GM18868 (cell line): ENCODE measurements at regions not wholly inside any gene's neighbourhood (a gene's known extent, or its start where the extent isn't known, plus 50 kb on each side); places are given as distances from the start of the nearest gene placed in this dataset.

Experiments used
- ATAC-seq: cut with Tn5 transposase; IDR thresholded peaks from one replicate; pipeline ENCODE4 v1.9.1; 2021; ENCODE audit warnings: mild to moderate bottlenecking, moderate library complexity; ENCODE audit not compliant: unreplicated experiment

DNA sequence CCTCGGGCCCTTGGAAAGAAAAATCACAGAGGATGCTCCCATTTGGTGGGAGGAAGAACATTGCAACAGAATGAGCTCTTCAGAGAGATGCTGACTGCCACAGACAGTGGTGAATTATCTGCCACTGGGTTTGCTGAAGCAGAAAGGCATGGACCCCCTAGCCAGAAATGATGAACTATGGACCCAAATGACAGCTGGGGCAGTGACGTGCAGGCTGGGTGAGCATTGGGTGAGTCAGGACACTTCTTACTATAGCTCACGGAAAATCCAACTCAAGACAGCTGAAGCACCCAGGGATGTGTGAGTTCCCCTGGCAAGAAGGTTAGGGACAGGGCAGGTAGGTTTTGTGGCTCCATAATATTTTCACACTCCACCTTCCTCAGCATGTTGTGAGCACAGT, 993.2 kb downstream of the BCL11B start:
- no peak for ATAC-seq

- ATAC-seq: no peak
Measured at GRCh38 chr14:98280436-98280835, 991.6 kb downstream of the BCL11B start.

DNA sequence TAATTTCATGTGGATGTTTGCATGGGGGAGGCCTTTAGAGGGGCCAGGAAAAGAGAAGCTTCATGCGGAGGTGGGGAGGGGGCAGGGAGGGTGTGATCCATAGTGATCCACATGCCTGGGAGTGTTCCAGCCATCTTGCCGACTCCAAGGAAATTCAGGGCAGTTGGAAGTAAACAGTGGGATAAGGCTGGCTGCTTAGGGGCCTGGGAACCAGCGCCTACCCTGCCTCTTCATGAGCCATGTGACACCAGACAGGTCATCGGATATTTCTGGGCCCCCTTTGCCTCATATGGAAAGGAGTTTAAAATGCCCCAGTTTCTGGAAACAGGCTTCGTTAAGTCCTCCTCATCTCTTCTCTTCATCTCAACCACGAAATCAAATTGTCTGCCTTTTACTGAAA, 983.2 kb downstream of the BCL11B start:
- no peak for ATAC-seq

GRCh38 chr14:98290596-98290995, 981.4 kb downstream of the BCL11B start:
- ATAC-seq: no peak

DNA sequence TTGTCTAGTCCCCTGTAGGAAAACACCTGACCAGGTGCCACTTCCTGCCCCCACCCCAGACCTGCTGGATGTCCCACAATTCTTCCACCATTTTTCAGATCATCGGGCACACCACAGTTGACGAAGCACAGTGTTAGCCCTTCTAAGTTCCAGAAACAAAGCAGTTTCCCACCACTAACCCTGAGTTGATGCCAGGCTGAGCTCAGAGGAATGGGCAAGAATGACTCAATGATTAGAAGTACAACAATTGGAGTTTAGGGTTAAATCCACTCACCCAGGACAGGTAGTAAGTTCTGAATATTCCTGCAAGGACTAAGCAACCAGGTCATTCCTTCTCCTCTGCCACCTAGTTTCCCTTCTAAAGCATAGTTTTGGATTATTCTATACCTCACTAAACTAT, 979.8 kb downstream of the BCL11B start:
- no peak for ATAC-seq

DNA sequence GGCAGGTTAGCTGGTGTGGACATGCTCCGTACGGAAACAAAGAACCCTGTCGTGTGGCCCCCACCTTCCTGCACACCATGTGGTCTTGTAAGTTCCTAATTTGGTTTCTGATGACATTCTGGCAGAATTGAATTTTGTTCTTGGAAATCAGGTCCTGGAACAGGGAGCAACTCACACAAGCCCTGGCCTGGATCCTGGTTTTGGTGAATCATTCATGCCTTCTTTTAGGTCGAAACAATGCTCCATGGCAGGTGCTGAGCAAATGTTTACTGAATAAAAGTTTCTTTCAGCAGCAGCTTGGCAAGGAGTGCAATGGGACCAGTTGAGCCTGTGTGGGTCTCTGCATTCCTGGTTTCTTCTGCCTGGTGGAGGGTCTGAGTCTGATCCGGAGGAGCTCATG, 978.4 kb downstream of the BCL11B start:
- ATAC-seq: no peak

DNA sequence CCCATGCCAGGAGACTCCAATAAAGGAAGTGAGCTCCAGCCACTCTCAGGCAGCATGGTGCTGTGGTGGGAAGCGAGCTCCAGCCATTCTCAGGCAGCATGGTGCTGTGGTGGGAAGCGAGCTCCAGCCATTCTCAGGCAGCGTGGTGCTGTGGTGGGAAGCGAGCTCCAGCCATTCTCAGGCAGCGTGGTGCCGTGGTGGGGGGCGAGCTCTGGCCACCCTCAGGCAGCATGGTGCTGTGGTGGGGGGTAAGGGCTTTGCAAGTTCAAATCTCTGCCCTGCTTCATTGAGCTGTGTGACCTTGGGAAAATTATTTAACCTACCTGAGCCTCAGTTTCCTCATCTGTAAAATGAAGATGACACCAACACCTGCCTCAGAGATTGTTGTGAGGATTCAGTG, 975.1 kb downstream of the BCL11B start:
- ATAC-seq: no peak

GRCh38 chr14:98297567-98297966, 974.4 kb downstream of the BCL11B start:
- ATAC-seq: no peak

GRCh38 chr14:98298481-98299244, 973.3 kb downstream of the BCL11B start:
- no peak for ATAC-seq

DNA sequence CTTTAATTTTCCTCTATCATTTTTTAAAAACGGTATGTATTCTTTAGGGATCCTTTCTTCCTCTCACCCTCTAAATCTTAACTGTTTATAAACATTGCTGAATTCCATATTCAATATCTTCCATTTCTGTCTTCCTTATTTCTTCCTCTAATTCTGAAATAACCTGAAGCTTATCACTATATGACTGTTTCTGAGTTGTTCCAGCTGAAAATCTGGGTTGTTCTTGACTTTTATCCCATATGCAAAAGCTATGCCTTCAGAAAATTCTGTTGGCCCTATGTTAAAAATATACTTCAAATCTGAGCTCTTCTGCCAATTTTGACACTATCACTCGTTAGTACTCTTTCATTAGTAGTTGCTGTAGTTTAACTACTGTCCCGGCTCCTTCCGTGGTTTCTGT, 970.3 kb downstream of the BCL11B start:
- ATAC-seq: no peak

DNA sequence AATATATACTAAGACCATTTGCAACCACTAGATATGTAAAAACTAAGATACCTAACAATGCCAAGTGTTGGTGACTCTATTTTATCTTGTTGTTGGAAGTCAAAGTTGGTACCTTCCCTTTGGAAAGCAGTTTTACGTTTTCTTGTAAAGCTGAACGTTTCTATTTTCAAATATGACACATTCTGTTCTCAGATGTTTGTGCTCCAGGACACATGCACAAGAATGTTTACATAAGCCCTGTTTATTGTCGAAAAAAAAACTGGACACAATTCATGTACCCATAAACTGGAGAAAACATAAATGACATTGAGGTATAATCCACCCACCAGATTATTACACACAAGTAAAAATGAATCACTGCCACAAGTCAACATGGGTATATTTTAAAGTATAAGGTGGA, 967.4 kb downstream of the BCL11B start:
- no peak for ATAC-seq

GRCh38 chr14:98309591-98309990, 962.4 kb downstream of the BCL11B start:
- ATAC-seq: no peak

DNA sequence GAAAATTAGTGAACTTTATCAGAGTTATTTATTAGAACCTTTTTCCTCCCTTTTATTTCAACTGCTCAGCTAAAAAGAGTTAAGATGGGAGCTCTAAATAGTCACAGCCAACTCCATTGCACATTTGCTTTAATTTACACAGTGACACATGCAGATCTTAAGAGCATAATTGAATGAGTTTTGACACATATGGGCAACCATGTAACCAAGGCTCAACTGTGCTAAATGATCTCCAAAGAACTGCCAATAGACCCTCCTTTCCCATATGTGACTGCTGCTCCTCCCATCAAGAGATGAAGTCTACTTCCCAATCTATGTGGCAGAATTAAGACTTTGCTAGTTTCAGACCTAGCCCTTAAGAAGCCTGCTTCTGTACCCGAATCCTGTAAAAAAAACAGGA, 960.0 kb downstream of the BCL11B start:
- ATAC-seq: no peak

DNA sequence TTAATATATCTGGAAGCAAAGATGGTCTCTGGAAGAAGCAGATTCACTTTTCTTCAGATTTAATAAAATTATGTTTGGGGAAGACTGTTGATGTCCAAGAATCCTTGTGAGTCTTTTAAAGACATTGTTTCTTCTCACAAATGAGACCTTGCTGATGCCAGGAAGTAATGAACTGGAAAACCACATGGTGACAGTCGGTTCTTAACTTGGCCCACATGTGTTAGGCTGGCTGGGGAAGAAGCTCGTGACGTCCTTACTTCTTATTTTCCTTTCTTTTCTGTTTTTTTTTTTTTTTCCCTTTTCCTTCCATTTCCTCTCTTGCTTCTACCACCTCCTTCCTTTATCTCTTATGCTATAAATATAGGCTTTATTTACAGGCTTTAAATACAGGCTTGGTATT, 950.2 kb downstream of the BCL11B start:
- ATAC-seq: no peak

- no peak for ATAC-seq
Measured at GRCh38 chr14:98323836-98324235, 948.2 kb downstream of the BCL11B start.

GRCh38 chr14:98325761-98326160, 946.2 kb downstream of the BCL11B start:
- no peak for ATAC-seq

- ATAC-seq: no peak
Measured at GRCh38 chr14:98328496-98328895, 943.5 kb downstream of the BCL11B start.

GRCh38 chr14:98334186-98334585, 937.8 kb downstream of the BCL11B start:
- no peak for ATAC-seq

GRCh38 chr14:98341211-98341610, 930.8 kb downstream of the BCL11B start:
- ATAC-seq: no peak

- ATAC-seq: no peak
Measured at GRCh38 chr14:98345161-98345560, 926.8 kb downstream of the BCL11B start.

DNA sequence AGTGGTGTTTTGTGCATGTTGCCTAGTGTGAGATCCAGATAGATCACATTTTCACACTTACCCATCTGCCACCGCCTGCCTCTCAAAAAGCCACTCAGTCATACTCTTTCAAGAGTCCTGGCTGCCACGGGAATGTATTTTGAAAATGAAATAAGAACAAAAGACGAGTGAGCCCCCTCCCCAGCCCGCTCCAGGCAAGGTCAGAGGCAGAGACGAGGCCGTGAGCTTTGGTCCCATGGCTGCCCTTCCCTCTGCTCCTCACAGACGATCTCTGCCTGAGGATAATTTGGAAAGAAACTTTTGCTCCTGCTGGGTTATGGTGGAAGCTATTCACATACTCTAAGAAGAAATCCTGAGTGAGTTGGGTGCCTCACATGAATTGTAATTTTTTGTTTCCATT, 924.3 kb downstream of the BCL11B start:
- ATAC-seq: no peak

DNA sequence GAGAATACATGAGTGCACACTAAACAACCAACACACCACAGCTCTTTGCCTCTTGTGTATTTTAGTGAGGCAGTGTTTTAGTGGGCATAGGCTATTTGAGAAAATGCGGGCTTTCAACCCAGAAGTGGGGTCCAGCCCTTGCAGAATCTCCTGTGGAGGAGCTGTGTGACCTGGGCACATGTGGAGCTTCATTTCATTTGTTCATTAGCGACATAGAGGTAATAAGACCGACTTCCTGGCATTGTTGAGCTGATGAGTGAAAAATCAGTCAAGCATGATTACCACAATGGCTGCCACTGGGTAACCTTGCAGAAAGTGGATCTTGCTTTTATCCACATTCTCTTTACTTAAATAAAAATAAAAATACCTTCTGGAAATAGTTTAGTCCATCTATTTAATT, 923.5 kb downstream of the BCL11B start:
- ATAC-seq: no peak

- no peak for ATAC-seq
Measured at GRCh38 chr14:98350213-98350612, 921.8 kb downstream of the BCL11B start.
